Activated CD4-positive, alpha-beta memory T cell treated with anti-CD3 and anti-CD28 coated beads, Interleukin-2, amount 10 ng/mL, durations not matched to agents 7 days and 5 days (primary cell): ENCODE measurements at regions not wholly inside any gene's neighbourhood (a gene's known extent, or its start where the extent isn't known, plus 50 kb on each side); places are given as distances from the start of the nearest gene placed in this dataset.
A peak's percentile ranks its signal among the peaks of the same experiment; 100 is the strongest.

Experiments used
- CTCF ChIA-PET: fragments of 350-600 bp; sonication (Branson Sonifier 250); formaldehyde crosslinking; loops from one replicate; lab custom pipeline; 2021; ENCODE audit warnings: antibody characterized with exemption, inconsistent platforms; lab: Charles Lee
- POLR2A ChIA-PET: fragments of 350-600 bp; sonication (Branson Sonifier 250); formaldehyde crosslinking; loops from one replicate; lab custom pipeline; 2021; ENCODE audit warnings: antibody characterized with exemption; lab: Charles Lee
- DNase-seq: peaks from one replicate; pipeline ENCODE4 v3.0.0-alpha.2; 2020
- H3K27ac Mint-ChIP-seq: one replicate; pipeline ENCODE4 v1.8.0; 2021; ENCODE audit warnings: mild to moderate bottlenecking, mixed read lengths
- H3K27me3 Mint-ChIP-seq: one replicate; pipeline ENCODE4 v1.8.0; 2021; ENCODE audit warnings: mixed read lengths
- H3K36me3 Mint-ChIP-seq: one replicate; pipeline ENCODE4 v1.8.0; 2021; ENCODE audit warnings: low read depth, mixed read lengths
- H3K4me1 Mint-ChIP-seq: one replicate; pipeline ENCODE4 v1.8.0; 2021; ENCODE audit warnings: mixed read lengths
- H3K4me3 Mint-ChIP-seq: one replicate; pipeline ENCODE4 v1.8.0; 2021; ENCODE audit warnings: mild to moderate bottlenecking, mixed read lengths
- H3K9me3 Mint-ChIP-seq: one replicate; pipeline ENCODE4 v1.8.0; 2021; ENCODE audit warnings: mixed read lengths

- H3K4me3 Mint-ChIP-seq = no peak overlapping the region
- H3K9me3 Mint-ChIP-seq = peaks cover 3% of the 10 kb centered on the region
- DNase-seq = no peak
- no peaks in the 10 kb centered on the region for H3K36me3 Mint-ChIP-seq
- H3K27ac Mint-ChIP-seq = no peak overlapping the region
- H3K27me3 Mint-ChIP-seq = peaks cover 2% of the 10 kb centered on the region
- CTCF ChIA-PET = no interaction called here
- POLR2A ChIA-PET = no interaction called here
- peaks cover 5% of the 10 kb centered on the region for H3K4me1 Mint-ChIP-seq
These were observed 185.6 kb downstream of the LPIN1 start for GRCh38 chr2:11932048-11932512.

DNA sequence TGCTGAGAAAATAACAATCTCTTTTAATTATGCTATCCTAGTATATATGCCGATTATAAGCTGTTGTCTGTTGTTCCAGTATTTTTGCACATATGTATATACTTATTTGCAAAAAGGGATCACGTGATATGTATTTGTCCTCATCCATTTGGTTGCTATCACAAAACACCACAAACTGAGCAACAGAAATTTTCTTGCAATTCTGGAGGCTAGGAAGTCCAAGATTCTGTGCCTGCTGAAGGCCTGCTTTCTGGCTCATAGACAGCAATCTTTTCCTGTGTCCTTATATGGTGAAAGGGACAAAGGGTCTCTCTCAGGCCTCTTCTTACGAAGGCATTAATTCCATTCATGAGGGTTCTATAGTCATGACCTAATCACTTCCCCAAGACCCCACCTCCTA lies 186.5 kb downstream of the LPIN1 start:
- Mint-ChIP-seq H3K36me3 (no peaks in the 10 kb centered on the region), H3K9me3 (peaks cover 3% of the 10 kb centered on the region), H3K27ac (no peak overlapping the region), H3K4me3 (no peak overlapping the region), H3K27me3 (no peaks in the 10 kb centered on the region), H3K4me1 (peaks cover 5% of the 10 kb centered on the region)
- no peak for DNase-seq
- CTCF ChIA-PET = no interaction called here
- POLR2A ChIA-PET = no interaction called here

DNA sequence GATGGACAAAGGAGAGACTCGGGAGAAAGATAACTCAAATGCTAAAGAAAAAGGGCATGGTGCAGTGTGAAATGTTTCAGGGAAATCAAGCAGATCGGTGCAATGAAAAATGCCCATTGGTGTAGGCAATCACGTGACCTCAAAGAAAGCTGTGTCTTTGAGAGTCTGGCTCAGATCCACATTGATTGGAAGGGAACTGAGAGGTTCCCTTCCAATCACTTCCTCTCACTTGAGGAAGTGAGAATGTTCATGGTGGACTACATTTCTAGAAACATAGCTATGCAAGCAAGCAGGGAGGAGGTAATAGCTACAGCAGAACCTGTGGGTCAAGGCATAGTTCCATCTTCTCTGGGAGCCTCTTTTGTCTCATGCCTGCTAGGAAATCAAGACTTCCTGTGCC lies 187.4 kb downstream of the LPIN1 start:
- Mint-ChIP-seq H3K9me3 (peaks cover 3% of the 10 kb centered on the region), H3K36me3 (no peaks in the 10 kb centered on the region), H3K4me1 (peaks cover 5% of the 10 kb centered on the region), H3K27me3 (no peaks in the 10 kb centered on the region), H3K27ac (no peak overlapping the region), H3K4me3 (no peak overlapping the region)
- DNase-seq = no peak
- POLR2A ChIA-PET = no interaction called here
- CTCF ChIA-PET = no interaction called here

GRCh38 chr2:11936761-11937160 lies 190.3 kb downstream of the LPIN1 start:
- POLR2A ChIA-PET = no interaction called here
- no peaks in the 10 kb centered on the region for H3K27me3 Mint-ChIP-seq
- CTCF ChIA-PET = no interaction called here
- H3K36me3 Mint-ChIP-seq = no peaks in the 10 kb centered on the region
- H3K9me3 Mint-ChIP-seq = peaks cover 3% of the 10 kb centered on the region
- H3K27ac Mint-ChIP-seq = no peak overlapping the region
- no peak overlapping the region for H3K4me3 Mint-ChIP-seq
- peaks cover 5% of the 10 kb centered on the region for H3K4me1 Mint-ChIP-seq
- DNase-seq = no peak

DNA sequence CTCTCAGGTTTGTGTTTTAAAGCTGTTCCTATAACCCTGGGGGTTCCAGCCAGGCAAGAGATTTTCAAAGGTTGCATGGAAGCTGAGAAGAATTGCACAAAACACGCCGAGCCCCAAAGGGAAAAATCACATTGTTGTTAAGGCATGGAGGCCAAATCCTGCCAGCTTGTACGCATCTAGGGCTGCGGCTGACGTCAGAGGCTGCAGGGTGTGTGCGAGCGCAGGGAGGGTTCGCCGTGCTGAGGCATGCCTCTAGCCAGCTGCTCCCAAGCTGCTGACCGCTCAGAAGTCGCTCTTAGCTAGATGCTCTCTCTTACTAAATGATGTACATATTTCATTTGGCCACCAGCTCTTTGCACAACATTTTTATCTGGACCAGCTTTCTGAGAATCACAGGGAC lies 191.8 kb downstream of the LPIN1 start:
- no peak for DNase-seq
- H3K4me1 Mint-ChIP-seq = no peaks in the 10 kb centered on the region
- no peak overlapping the region for H3K27ac Mint-ChIP-seq
- ChIA-PET CTCF (no interaction called here), POLR2A (no interaction called here)
- H3K4me3 Mint-ChIP-seq = no peak overlapping the region
- no peaks in the 10 kb centered on the region for H3K36me3 Mint-ChIP-seq
- no peaks in the 10 kb centered on the region for H3K27me3 Mint-ChIP-seq
- peaks cover 3% of the 10 kb centered on the region for H3K9me3 Mint-ChIP-seq

DNA sequence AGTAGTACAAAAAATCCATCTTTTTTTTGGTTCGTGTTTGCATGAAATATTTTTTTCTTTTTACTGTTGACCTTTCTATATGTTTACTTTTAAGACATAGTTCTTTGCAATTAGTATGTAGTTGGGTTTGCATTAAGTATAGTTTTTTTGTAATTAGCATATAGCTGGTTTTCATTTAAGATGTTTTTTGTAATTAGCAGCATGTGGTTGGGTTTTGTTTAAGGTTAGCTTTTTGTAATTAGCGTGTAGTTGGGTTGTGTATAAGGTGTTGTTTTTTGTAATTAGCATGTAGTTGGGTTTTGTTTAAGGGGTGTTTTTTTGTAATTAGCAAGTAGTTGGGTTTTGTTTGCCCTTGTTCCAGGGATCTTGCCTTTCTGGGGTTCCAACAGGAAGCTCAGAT lies 193.1 kb downstream of the LPIN1 start:
- ChIA-PET POLR2A (no interaction called here), CTCF (interaction anchor here (0.7 to 1.3 kb wide), 2 partner anchors 75 to 1067 kb away, joined by 3 read pairs; no protein-coding TSS in a partner anchor)
- Mint-ChIP-seq H3K4me3 (no peak overlapping the region), H3K36me3 (no peaks in the 10 kb centered on the region), H3K4me1 (peaks cover 5% of the 10 kb centered on the region), H3K27me3 (no peaks in the 10 kb centered on the region), H3K27ac (no peak overlapping the region), H3K9me3 (no peaks in the 10 kb centered on the region)
- no peak for DNase-seq

- Mint-ChIP-seq H3K27ac (no peak overlapping the region), H3K27me3 (no peaks in the 10 kb centered on the region), H3K4me1 (peaks cover 12% of the 10 kb centered on the region), H3K9me3 (no peaks in the 10 kb centered on the region), H3K36me3 (no peaks in the 10 kb centered on the region), H3K4me3 (no peak overlapping the region)
- POLR2A ChIA-PET = no interaction called here
- CTCF ChIA-PET = interaction anchor here (0.7 to 1.3 kb wide), 2 partner anchors 75 to 1067 kb away, joined by 3 read pairs; no protein-coding TSS in a partner anchor
- no peak for DNase-seq
These were observed 193.8 kb downstream of the LPIN1 start for GRCh38 chr2:11940121-11940743.

DNA sequence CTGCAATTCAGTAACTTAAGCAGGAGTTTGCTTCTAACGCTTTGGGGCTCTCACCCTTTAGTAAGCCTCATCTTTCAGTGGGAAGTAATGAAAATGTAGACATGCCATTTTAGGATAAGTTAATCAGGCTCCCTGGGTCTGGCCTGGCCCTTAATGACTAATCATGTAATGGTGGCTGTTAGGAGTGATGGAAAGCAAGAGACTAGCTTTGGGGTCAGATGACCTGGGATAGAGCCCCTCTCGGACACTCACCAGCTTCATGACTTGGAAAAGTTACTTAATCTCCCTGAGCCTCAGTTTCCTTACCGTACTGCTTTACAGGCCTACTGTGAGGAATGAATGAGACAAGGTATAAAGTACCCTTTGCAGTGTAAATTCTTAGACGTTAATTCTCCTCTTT lies 194.4 kb downstream of the LPIN1 start:
- Mint-ChIP-seq H3K4me3 (no peak overlapping the region), H3K27ac (no peak overlapping the region), H3K9me3 (no peaks in the 10 kb centered on the region), H3K27me3 (no peaks in the 10 kb centered on the region), H3K4me1 (peaks cover 16% of the 10 kb centered on the region), H3K36me3 (no peaks in the 10 kb centered on the region)
- ChIA-PET POLR2A (no interaction called here), CTCF (no interaction called here)
- DNase-seq = no peak

- ChIA-PET POLR2A (no interaction called here), CTCF (no interaction called here)
- H3K4me1 Mint-ChIP-seq = peaks cover 18% of the 10 kb centered on the region
- no peaks in the 10 kb centered on the region for H3K27me3 Mint-ChIP-seq
- no peak overlapping the region for H3K27ac Mint-ChIP-seq
- H3K9me3 Mint-ChIP-seq = no peaks in the 10 kb centered on the region
- no peak for DNase-seq
- no peaks in the 10 kb centered on the region for H3K36me3 Mint-ChIP-seq
- H3K4me3 Mint-ChIP-seq = no peak overlapping the region
These were observed 195.1 kb downstream of the LPIN1 start for GRCh38 chr2:11941201-11942177.

DNA sequence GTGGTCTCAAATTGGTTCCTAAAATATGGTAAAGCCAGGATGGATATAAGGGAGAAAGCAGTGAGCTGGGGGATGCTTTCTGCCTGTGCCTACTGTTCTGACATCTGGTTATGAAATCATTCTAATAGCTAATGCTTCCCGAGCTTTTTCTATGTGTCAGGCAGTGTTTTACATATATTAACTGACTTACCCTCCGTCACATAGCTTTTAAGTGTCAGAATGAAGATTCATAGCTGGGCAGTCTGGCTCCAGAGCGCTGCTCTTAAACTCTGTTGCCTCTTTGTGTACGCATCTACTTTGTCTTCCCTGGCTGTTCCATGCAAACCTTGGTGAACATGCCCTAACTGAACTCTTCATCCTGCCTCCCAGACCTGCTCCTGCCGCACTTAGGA lies 195.7 kb downstream of the LPIN1 start:
- Mint-ChIP-seq H3K4me3 (no peak overlapping the region), H3K27me3 (no peaks in the 10 kb centered on the region), H3K4me1 (peaks cover 18% of the 10 kb centered on the region), H3K36me3 (no peaks in the 10 kb centered on the region), H3K9me3 (peaks cover 2% of the 10 kb centered on the region), H3K27ac (no peak overlapping the region)
- DNase-seq = no peak
- CTCF ChIA-PET = no interaction called here
- POLR2A ChIA-PET = no interaction called here

- no peak for DNase-seq
- ChIA-PET CTCF (no interaction called here), POLR2A (no interaction called here)
- H3K4me3 Mint-ChIP-seq = no peak overlapping the region
- H3K9me3 Mint-ChIP-seq = peaks cover 2% of the 10 kb centered on the region
- no peaks in the 10 kb centered on the region for H3K27me3 Mint-ChIP-seq
- no peak overlapping the region for H3K27ac Mint-ChIP-seq
- H3K4me1 Mint-ChIP-seq = peaks cover 18% of the 10 kb centered on the region
- H3K36me3 Mint-ChIP-seq = no peaks in the 10 kb centered on the region
These were observed 197.9 kb downstream of the LPIN1 start for GRCh38 chr2:11944311-11944710.

DNA sequence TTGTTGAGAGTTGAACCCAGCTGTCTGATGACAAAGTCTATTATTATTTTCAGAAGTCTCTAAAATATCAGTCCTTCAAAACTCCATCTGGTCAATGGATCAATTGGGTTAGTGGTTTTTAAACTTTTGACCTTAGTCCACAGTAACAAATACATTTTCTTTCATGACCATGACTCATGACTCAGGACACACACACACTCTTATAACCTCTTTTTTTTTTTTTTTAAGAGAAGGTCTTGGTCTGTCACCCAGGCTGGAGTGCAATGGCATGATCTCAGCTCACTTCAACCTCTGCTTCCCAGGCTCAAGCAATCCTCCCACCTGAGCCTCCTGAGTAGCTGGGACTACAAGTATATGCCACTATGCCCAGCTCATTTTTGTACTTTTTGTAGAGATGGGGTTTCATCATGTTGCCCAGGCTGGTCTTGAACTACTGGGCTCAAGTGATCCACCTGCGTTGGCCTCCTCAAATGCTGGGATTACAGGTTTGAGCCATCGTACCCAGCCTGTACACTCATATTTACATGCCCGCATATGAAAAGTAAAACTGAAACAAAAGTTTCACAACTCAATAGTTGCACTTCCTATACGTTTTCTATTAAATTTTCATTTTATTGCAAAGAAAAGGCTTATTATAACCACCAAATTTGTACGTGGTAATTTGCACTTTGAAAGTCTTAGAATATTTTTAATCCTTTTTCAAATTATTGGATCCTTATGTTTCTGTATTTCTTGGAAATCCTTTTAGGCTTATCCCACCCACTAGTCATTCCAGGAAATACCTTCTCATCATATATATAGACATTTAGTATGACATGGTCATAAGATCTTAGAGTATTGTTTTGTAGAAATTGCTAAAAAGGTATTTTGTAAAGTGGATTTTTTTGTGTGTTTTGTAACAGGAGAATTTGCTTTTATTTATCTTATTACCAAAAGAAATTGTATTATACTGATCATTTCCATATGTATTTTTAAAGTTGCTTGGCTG lies 199.0 kb downstream of the LPIN1 start:
- Mint-ChIP-seq H3K4me1 (peaks cover 18% of the 10 kb centered on the region), H3K9me3 (peaks cover 2% of the 10 kb centered on the region), H3K36me3 (no peaks in the 10 kb centered on the region), H3K27me3 (no peaks in the 10 kb centered on the region), H3K4me3 (peak overlapping the region; percentile 53), H3K27ac (peak overlapping the region; percentile 75)
- CTCF ChIA-PET = no interaction called here
- peak; percentile 30 for DNase-seq
- POLR2A ChIA-PET = no interaction called here

DNA sequence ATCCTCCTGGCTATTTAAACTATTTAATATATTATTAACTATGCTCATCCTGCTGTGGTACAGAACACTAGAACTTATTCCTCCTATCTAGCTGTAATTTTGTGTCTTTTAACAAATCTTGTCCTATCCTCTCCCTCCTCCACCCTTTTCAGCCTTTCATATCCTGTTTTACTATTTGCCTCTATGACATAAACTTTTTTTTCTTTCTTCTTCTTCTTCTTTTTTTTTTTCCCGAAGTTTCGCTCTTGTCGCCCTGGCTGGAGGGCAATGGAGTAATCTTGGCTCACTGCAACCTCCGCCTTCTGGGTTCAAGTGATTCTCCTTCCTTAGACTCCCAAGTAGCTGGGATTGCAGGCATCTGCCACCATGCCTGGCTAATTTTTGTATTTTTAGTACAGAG lies 201.5 kb downstream of the LPIN1 start:
- CTCF ChIA-PET = no interaction called here
- H3K9me3 Mint-ChIP-seq = peaks cover 2% of the 10 kb centered on the region
- H3K27ac Mint-ChIP-seq = no peak overlapping the region
- peaks cover 18% of the 10 kb centered on the region for H3K4me1 Mint-ChIP-seq
- H3K36me3 Mint-ChIP-seq = no peaks in the 10 kb centered on the region
- DNase-seq = no peak
- POLR2A ChIA-PET = no interaction called here
- no peaks in the 10 kb centered on the region for H3K27me3 Mint-ChIP-seq
- H3K4me3 Mint-ChIP-seq = no peak overlapping the region
